H1 (cell line): ENCODE measurements at regions not wholly inside any gene's neighbourhood (a gene's known extent, or its start where the extent isn't known, plus 50 kb on each side); places are given as distances from the start of the nearest gene placed in this dataset.

Source experiments
- CHD2 ChIP-seq: IDR thresholded peaks from 2 replicates; pipeline ENCODE4 v1.6.1; 2012; ENCODE audit warnings: low read length, improper control_type of control experiment
- HDAC6 ChIP-seq: IDR thresholded peaks from one replicate; pipeline ENCODE4 v1.7.1; 2012; ENCODE audit warnings: low read depth, mild to moderate bottlenecking, inconsistent platforms, low read length, moderate library complexity
- TCF12 ChIP-seq: IDR thresholded peaks from 2 replicates; pipeline ENCODE4 v1.6.1; 2011; ENCODE audit warnings: low read depth, mild to moderate bottlenecking, low read length

DNA sequence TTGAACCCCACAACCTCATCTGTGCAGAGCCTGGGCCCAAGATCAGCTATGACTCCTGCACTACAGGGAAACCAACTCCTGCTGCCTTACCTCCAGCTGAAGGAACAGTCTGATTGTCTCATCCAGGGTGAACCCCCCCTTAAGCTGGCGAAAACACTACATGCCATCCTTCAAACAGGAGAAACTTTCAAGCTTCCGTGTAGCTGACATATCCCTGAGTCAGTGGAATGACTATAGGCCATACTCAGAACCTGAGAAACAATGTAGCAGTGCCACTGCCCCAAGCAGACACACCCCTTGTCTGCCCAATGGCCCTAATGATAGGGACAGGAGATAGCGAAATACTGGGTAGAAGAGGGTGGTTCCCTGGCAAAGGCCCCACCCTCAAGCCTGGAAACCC is 213.6 kb upstream of the PGRMC2 start (continued):
- no peak for TF ChIP-seq TCF12
- no peak for TF ChIP-seq CHD2
- no peak for TF ChIP-seq HDAC6
